ENCODE measurements at regions not wholly inside any gene's neighbourhood (a gene's known extent, or its start where the extent isn't known, plus 50 kb on each side); places are given as distances from the start of the nearest gene placed in this dataset.

DNA sequence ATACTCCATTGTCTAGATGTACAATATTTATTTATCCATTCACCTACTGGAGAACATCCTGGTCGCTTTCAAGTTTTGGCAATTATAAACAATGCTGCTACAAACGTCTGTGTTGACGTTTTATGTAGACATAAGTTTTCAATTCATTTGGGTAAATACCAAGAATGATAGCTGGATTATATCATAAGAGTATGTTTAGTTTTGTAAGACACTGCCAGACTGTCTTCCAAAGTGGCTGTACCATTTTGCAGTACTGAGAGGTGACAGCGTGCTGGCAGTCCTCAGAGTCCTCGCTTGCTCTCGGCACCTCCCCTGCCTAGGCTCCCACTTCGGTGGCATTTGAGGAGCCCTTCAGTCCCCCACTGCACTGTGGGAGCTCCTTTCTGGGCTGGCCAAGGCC is 253.3 kb upstream of the INTU start:
- no peak for TF ChIP-seq POLR2AphosphoS5 (IDR thresholded peaks at IDR 0.05)
- no peak for TF ChIP-seq EP300 (IDR thresholded peaks at IDR 0.05)
- TF ChIP-seq, protein P1, sequence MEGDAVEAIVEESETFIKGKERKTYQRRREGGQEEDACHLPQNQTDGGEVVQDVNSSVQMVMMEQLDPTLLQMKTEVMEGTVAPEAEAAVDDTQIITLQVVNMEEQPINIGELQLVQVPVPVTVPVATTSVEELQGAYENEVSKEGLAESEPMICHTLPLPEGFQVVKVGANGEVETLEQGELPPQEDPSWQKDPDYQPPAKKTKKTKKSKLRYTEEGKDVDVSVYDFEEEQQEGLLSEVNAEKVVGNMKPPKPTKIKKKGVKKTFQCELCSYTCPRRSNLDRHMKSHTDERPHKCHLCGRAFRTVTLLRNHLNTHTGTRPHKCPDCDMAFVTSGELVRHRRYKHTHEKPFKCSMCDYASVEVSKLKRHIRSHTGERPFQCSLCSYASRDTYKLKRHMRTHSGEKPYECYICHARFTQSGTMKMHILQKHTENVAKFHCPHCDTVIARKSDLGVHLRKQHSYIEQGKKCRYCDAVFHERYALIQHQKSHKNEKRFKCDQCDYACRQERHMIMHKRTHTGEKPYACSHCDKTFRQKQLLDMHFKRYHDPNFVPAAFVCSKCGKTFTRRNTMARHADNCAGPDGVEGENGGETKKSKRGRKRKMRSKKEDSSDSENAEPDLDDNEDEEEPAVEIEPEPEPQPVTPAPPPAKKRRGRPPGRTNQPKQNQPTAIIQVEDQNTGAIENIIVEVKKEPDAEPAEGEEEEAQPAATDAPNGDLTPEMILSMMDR (IDR thresholded peaks at IDR 0.05), result no peak
- no peak for TF ChIP-seq POLR2A (IDR thresholded peaks at IDR 0.05)
